ENCODE measurements at regions not wholly inside any gene's neighbourhood (a gene's known extent, or its start where the extent isn't known, plus 50 kb on each side); places are given as distances from the start of the nearest gene placed in this dataset.

DNA sequence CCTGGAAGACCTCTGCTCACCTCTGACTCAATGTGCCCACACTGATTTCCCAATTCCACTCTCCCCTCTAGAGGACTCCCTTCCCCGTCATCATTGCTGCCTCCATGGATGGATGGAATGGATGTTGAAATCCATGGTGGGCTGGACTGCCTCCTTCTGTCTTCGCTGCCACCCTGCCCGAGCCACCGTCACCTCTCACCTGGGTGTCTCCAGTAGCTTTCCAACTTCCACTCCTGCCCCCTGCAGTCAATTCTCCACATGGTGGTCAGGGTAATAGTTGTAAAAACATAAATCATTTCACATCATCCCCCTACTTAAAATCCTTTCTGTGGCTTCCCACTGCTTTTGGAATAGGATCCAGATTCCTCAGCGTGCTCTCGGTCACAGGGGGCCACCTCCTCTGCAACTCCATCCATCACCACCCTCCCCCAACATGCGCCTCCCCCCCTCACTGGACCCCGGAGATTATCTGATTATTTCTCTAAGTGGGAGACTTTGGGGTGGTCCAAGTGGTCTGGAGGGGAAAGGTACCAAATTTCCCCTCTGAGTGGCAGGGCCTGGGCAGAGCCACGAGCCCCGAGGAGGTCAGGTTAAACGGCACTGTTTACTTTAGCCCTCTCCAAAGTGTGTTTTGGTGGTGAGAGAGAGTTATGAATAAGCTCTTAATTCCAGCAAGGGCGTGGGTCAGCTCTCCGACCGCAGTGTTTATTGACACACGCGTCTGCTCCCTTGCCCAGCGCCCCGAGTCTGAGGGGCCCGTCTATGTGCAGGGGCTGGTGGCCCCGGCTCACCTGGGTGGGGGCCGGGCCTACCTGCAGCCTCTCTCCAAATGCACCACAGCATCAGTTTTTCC lies 313.7 kb downstream of the MN1 start:
- TF ChIP-seq EP300 (IDR thresholded peaks at IDR 0.05) (no peak), POLR2A (IDR thresholded peaks at IDR 0.05) (no peak)
- TF ChIP-seq, protein P1, sequence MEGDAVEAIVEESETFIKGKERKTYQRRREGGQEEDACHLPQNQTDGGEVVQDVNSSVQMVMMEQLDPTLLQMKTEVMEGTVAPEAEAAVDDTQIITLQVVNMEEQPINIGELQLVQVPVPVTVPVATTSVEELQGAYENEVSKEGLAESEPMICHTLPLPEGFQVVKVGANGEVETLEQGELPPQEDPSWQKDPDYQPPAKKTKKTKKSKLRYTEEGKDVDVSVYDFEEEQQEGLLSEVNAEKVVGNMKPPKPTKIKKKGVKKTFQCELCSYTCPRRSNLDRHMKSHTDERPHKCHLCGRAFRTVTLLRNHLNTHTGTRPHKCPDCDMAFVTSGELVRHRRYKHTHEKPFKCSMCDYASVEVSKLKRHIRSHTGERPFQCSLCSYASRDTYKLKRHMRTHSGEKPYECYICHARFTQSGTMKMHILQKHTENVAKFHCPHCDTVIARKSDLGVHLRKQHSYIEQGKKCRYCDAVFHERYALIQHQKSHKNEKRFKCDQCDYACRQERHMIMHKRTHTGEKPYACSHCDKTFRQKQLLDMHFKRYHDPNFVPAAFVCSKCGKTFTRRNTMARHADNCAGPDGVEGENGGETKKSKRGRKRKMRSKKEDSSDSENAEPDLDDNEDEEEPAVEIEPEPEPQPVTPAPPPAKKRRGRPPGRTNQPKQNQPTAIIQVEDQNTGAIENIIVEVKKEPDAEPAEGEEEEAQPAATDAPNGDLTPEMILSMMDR (IDR thresholded peaks at IDR 0.05) = no peak
